K562 (cell line): ENCODE measurements at regions not wholly inside any gene's neighbourhood (a gene's known extent, or its start where the extent isn't known, plus 50 kb on each side); places are given as distances from the start of the nearest gene placed in this dataset.

ENCODE experiments used
- BRCA1 ChIP-seq, 2 experiments: fragments of 450-650 bp in 1 of 2; sonication (generic) in 1 of 2; formaldehyde crosslinking in 1 of 2; IDR thresholded peaks; 2 replicates each; pipeline versions ENCODE4 v1.5.0 to v1.6.1; 2017 to 2020; ENCODE audit warnings: mild to moderate bottlenecking in 1 of 2, missing genetic modification reagents in 1 of 2
- IRF2 ChIP-seq: sonication (generic); formaldehyde crosslinking; IDR thresholded peaks from 2 replicates; pipeline ENCODE4 v1.8.1; 2022; ENCODE audit warnings: mild to moderate bottlenecking, missing genetic modification reagents
- STAT5B ChIP-seq: fragments of 250-450 bp; sonication (Bioruptor Pico); IDR thresholded peaks from 2 replicates; pipeline ENCODE4 v1.8.0; 2021; ENCODE audit warnings: mild to moderate bottlenecking, inconsistent platforms

- TF ChIP-seq IRF2 (CRISPR knock-in tag), result no peak
- TF ChIP-seq STAT5B, result no peak
- no peak for TF ChIP-seq BRCA1 (IDR thresholded peaks at IDR 0.05)
- no peak for TF ChIP-seq BRCA1 (CRISPR knock-in tag; IDR thresholded peaks at IDR 0.05)
Observed at GRCh38 chr3:15851735-15852134, 54.0 kb upstream of the ANKRD28 start.
